ENCODE measurements at regions not wholly inside any gene's neighbourhood (a gene's known extent, or its start where the extent isn't known, plus 50 kb on each side); places are given as distances from the start of the nearest gene placed in this dataset.

GRCh38 chr17:15007147-15007553, 258.0 kb downstream of the PMP22 start:
- TF ChIP-seq CTCF (IDR thresholded peaks at IDR 0.05; ENCODE audit: poor library complexity) = no peak
- no peak for TF ChIP-seq EZH2 (IDR thresholded peaks at IDR 0.05; ENCODE audit: borderline replicate concordance)
- no peak for TF ChIP-seq EZH2phosphoT487 (IDR thresholded peaks at IDR 0.05; ENCODE audit: low read depth, severe bottlenecking, unreplicated experiment)

All from hepatocyte (in vitro differentiated cells).